HEK293T (cell line): ENCODE measurements at regions not wholly inside any gene's neighbourhood (a gene's known extent, or its start where the extent isn't known, plus 50 kb on each side); places are given as distances from the start of the nearest gene placed in this dataset.

Experiments
- ARNT ChIP-seq: fragments of 450-650 bp; IDR thresholded peaks from 2 replicates; pipeline ENCODE4 v1.6.1; 2017; ENCODE audit warnings: mild to moderate bottlenecking
- BHLHE40 ChIP-seq: fragments of 450-650 bp; IDR thresholded peaks from 2 replicates; pipeline ENCODE4 v1.6.1; 2016; ENCODE audit warnings: mild to moderate bottlenecking, moderate library complexity, borderline replicate concordance
- ELF4 ChIP-seq: fragments of 450-650 bp; IDR thresholded peaks from 2 replicates; pipeline ENCODE4 v1.6.1; 2017; ENCODE audit warnings: antibody characterized with exemption
- FOXA1 ChIP-seq: fragments of 450-650 bp; IDR thresholded peaks from 2 replicates; pipeline ENCODE4 v1.6.1; 2016; ENCODE audit warnings: mild to moderate bottlenecking
- FOXK2 ChIP-seq: fragments of 450-650 bp; IDR thresholded peaks from 2 replicates; pipeline ENCODE4 v1.6.1; 2016; ENCODE audit warnings: mild to moderate bottlenecking
- FOXM1 ChIP-seq: fragments of 450-650 bp; IDR thresholded peaks from 2 replicates; pipeline ENCODE4 v1.6.1; 2017; ENCODE audit warnings: mild to moderate bottlenecking, borderline replicate concordance
- HDGF ChIP-seq: fragments of 450-650 bp; IDR thresholded peaks from 2 replicates; pipeline ENCODE4 v1.6.1; 2017; ENCODE audit warnings: antibody characterized with exemption, borderline replicate concordance
- SUZ12 ChIP-seq: fragments of 450-650 bp; IDR thresholded peaks from 2 replicates; pipeline ENCODE4 v1.6.1; 2016; ENCODE audit warnings: mild to moderate bottlenecking
- ZNF384 ChIP-seq: fragments of 450-650 bp; IDR thresholded peaks from 2 replicates; pipeline ENCODE4 v1.6.1; 2016

DNA sequence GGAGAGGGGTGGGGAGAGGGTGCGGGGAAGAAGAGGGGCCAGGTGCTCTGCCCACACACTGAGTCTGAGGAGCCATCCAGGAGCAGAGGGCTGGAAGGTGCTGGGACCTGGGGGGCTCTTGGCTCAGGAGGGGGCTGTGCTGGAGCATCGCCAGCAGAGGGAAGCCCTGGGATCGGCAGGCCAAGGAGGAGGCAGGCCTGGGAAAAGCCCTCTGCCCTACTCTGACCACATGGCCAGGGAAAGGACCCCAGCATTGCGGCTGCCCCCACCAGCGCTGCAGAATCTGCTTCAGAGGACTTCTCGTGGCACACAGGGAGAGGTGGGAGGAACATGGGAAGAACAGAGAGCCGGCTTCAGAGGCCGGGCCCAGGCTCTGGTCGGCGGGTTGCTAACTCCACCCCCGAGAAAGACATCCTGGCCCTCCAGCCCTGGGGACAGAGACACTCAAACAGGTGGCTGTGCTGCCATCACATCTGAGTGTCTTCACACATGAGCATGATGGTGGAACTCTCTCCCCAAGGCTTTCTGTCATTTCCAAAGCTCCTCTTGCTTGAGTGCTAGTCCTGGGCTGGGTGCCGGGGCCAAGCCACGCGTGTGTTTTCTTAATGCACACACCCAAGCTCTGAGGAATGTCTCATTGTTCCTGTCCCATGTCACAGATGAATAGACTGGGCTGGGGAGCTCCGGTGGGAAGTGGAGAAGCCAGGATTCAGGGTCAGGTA lies 1378.0 kb downstream of the BRD1 start:
- no peak for TF ChIP-seq BHLHE40
- TF ChIP-seq ZNF384 = no peak
- no peak for TF ChIP-seq FOXA1
- no peak for TF ChIP-seq HDGF
- no peak for TF ChIP-seq FOXK2
- TF ChIP-seq ELF4 = no peak
- no peak for TF ChIP-seq FOXM1
- no peak for TF ChIP-seq ARNT
- TF ChIP-seq SUZ12 = no peak
